ENCODE measurements at regions not wholly inside any gene's neighbourhood (a gene's known extent, or its start where the extent isn't known, plus 50 kb on each side); places are given as distances from the start of the nearest gene placed in this dataset.

DNA sequence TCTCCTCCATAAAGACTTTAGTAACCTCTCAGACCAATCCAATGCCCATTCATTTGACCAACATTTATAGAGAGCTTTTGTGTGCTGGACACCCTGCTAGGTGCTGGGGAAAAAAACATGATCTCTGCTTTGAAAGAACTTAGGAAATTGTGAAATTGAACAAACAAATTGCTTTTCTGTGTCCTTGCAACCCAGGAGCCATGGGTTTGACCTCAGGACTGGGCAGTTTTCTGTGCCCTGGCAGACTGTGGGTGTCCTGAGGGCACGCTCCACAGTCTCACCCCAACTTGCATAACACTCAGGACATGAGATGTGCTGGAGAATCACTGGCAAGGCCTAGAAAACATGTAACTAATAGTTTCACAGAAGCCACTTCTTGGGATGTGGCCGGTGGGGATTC is 429.1 kb upstream of the ZMIZ1 start:
- no peak for DNase-seq

- no peak for DNase-seq
These were observed 427.8 kb upstream of the ZMIZ1 start for GRCh38 chr10:78640796-78641636.

DNA sequence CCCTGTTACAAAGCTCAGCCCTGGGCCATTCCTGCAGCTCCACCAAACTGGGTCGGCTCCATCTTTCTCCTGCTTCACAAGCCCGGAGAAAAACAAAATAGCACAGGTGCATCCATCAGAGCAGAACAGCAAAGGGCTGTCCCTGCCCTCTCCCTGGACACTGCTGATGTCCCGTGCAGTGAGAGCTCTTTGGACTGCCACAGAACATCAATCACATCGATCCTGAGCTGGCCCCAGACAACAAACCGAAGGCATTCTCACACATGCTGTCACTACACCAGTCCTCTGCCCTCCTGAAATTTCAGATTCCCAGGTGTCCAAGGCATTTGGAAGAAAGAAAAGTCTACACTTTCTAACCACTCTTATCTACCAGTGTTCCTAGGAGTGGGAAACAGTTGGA is 427.1 kb upstream of the ZMIZ1 start:
- DNase-seq: no peak

- DNase-seq: no peak
These were observed 426.4 kb upstream of the ZMIZ1 start for GRCh38 chr10:78642269-78642816.

GRCh38 chr10:78643513-78643912 is 425.3 kb upstream of the ZMIZ1 start:
- no peak for DNase-seq

- no peak for DNase-seq
These were observed 424.2 kb upstream of the ZMIZ1 start for GRCh38 chr10:78644550-78644949.

DNA sequence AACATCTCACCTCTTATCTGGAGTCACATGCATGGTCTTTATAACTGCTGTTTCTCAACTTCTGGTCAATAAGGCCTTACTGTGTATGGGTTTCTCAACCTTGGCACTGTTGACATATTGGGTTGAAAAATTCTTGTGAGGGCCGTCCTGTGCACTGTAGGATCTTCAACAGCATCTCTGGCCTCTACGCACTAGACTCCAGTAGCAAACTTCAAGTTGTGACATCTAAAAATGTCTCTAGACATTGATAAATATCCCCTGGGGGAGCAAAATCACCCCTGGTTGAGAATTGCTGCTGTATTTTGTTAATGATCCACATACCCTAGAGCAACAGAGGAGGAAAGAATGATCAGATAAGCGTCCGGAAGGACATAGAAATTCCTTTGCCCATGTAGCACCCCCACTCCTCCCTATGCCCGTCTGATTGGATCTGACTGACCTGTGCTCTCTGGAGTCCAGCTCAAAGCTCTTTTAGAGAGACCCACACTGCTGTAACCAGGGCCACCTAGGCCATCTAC is 423.5 kb upstream of the ZMIZ1 start:
- no peak for DNase-seq

DNA sequence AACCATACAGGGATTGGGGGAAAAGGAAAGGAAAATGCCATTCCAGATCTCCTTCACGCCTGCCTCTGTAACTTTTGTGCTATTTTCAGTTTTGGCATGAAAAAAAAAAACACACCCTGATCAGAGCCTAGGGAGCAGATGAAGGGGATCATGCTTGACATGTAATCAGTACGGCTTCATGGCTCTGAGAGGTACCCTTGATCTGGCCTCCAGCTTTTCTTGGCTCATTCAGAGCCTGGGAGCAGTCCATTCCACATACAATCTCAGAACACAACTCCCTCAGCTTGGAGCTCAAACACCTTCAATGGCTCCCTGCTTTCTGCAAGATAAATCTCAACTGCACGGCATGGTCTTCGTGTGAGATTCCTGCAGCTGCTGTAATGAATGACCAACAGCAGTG is 422.8 kb upstream of the ZMIZ1 start:
- no peak for DNase-seq

GRCh38 chr10:78648256-78648860 is 420.4 kb upstream of the ZMIZ1 start:
- no peak for DNase-seq

- no peak for DNase-seq
These were observed 419.3 kb upstream of the ZMIZ1 start for GRCh38 chr10:78649429-78649828.

DNA sequence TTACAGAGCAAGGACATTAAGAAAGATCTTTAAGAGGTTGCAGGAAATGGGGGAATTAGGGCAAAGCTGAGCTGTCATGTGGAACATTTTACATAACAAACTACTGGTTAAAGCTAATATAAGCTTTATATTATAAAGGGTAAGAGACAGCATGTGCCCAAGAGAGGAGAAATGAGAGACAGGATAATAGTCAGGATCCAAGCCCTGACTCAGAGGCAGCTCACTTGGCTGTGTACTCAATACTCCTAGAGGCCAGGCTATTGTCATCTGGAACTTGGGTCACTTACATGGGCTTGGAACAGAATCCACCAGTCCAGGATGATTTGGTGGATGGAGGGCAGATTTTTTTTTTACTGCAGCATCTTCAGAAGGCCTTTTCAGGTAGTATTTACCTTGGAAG is 418.6 kb upstream of the ZMIZ1 start:
- DNase-seq: no peak

- no peak for DNase-seq
These were observed 417.5 kb upstream of the ZMIZ1 start for GRCh38 chr10:78651287-78651686.

GRCh38 chr10:78653555-78653954 is 415.2 kb upstream of the ZMIZ1 start:
- no peak for DNase-seq

DNA sequence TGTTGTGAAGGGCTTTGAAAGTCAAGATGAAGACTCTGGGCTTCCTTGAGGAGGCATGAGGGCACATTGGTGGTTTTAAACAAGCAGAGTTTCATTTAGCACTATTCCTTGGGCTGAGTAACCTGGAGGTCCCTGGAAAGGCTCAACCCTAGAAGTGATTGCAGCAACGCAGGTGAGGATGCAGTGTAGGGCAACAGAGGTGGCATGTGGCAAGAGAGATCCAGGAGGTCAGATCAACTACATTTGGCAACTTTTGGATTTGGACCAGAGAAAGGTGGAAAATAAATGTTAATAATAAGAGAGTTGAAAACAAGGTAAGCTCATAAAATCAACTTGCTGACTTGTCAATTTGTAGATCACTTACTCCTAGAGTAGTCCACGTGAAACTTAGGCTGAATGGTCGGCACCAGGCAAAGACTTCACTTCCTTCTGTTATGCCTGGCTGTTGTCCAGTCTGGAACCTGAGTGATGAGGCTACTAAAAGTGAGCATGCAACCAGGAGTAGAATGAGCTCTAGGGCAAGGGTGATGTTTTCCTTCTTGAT is 414.6 kb upstream of the ZMIZ1 start:
- DNase-seq: no peak

DNA sequence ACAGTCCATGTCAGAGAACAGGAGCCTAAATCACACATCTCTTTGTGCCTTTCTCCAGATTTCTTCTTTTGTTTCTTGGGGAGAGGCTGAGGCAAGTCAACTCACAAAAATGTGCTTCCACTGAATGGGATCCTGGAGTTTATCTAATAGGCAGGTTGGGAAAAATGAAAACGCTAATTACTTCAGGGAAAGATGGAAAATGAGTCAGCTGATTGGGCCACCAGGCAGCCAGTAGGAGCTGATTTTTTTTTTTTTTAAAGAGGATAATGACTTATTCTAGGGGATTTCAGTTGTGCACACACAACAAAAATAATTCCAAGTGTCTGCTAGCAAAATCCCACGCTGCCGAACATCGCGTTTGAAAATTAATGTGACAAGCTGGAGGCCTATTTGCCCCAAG is 412.8 kb upstream of the ZMIZ1 start:
- no peak for DNase-seq

DNA sequence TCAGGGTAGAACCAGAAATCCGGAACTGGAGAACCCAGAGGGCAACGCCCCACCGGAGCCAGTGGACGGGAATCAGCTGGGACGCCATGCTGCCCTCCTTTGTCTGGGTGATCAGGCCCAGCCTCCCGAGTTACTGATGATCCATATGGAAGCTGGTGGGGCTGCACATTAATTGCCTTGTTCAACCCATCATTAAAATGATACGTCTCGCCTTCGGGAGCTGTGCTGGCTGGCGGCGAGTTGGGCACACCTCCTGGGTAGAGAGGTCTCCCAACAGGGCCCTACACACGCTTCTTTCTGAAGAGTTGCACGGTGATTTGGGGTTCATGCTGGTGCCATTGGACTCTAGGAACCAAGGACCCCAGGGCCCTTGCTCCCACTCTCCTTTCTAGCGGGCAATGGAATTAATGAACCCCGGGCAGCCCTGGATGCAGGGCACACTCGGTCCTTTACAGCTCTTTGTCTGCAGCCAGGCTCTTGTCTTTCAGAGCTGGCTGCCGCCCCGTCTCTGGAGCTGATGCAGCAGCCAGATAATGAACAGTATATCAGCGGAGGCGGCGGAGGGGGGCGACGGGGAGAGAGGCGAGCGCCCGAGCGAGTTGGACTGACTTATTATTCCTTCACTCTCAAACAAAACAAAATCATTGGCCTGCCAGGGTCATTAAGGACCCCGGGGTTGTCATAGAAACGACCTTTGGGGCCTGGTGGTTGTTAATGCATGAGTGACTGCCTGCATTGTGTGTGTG is 412.2 kb upstream of the ZMIZ1 start:
- DNase-seq: no peak

DNA sequence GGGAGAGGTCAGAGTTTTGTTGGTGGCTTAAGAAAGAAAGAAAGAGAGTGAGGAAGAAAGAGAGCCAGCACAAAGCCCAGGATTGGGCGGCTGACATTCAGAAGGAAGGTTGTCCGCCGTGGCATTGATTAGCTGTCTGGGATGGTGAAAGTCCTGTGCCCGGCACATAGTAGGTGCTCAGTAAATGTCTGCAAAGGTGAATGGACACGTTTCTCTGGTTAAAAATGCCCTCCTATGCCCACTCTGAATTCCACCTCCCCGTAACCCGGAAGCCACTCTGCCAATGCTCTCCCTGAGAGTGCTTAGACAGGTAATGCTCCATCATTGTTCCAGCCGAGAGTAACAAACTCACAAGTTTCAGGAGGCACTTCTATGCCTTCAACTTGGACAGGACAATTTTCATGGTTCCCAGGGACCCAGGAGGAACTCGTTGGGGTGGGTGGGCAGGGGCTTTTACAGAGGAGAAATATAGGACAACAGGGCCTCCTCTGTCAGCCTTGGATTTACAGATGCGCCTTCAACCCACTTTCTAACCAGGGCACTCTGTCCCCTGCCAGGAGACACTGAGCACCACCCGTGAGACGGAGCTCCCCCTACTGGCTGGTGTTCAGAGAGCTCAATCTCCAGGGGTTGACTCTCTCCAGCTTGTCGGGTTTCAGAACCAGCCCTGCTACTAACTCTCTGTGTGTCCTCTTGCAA is 411.5 kb upstream of the ZMIZ1 start:
- DNase-seq: peak; percentile 7

DNA sequence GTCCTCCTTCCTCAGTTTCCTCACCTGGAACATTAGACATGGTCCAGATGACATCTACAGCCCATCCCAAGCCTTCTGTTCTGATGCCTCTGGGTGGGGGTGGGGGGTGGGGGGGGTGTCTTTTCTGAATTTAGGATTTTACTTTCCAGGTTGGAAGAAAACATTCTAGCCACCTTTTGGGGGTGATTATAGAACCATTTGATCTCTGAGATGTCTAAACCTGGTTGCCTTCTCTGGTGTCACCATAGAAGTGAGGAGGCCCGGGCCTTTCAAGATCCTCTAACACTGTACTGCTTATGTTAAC is 411.0 kb upstream of the ZMIZ1 start:
- DNase-seq: no peak

GRCh38 chr10:78658645-78659597 is 409.8 kb upstream of the ZMIZ1 start:
- DNase-seq: no peak

DNA sequence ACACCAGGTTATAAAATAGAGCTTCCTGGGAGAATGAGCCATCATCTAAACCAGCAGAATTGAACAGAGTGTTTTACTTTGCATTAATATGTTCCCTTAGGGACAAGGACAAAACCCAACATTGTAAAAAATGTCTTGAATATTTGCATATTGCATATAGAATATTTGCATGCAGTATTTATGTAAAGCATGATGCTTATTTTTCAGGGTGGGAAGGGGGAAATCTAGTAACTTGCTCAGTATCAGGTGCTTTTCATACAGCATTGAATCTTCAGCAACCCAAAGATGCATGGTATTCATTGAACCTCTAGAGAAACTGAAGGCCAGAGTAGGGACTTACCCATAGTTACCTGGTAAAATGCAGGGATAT is 409.2 kb upstream of the ZMIZ1 start:
- no peak for DNase-seq

DNA sequence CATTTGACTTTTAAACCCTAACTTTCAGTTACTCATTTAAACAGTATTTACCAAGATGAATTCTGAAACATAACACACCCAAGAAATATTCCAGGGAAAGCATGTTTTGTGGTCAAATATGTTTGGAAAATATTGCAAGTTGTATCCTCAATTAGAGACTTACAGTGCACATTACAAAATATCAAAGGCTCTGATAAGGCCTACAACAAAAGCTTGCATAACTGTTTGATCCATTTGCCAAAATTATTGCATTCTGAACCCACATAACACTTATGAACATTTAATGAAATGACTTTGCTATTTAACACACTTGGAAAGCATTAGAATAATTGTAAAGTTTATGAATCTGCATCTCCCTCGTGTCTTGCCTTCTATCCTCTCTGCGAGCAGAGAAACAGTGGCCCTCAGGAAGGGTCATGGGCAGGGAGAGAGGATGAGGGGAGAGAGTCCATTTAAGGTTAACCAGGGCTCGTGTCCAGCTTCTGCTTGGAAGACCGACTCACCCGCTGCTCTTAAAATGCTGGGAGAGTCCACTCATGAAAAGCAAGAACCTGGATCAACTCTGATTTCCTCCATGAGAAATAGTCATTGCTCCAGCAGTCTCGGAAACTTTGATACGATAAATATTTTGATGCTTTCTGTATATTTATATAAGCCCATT is 408.2 kb upstream of the ZMIZ1 start:
- no peak for DNase-seq

Measured in amniotic stem cell (primary cell).